ENCODE measurements at regions not wholly inside any gene's neighbourhood (a gene's known extent, or its start where the extent isn't known, plus 50 kb on each side); places are given as distances from the start of the nearest gene placed in this dataset.

DNA sequence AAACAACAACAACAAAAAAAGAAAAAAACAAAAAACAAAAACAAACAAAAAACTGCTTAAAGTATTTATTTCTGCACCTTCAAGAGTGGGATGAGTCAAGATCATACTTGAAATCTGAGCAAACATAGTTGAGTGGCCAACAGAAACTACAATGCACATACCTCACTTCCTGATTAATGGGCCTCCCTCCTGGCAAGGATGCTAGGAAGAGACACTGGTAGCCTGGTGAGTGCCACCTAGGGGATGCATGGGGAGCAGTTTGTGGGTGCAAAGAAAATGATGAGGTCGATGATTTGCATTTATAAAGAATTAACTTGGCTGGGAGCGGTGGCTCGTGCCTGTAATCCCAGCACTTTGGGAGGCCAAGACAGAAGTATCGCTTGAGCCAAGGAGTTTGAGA lies 808.1 kb downstream of the MAFB start:
- TF ChIP-seq, protein P1, sequence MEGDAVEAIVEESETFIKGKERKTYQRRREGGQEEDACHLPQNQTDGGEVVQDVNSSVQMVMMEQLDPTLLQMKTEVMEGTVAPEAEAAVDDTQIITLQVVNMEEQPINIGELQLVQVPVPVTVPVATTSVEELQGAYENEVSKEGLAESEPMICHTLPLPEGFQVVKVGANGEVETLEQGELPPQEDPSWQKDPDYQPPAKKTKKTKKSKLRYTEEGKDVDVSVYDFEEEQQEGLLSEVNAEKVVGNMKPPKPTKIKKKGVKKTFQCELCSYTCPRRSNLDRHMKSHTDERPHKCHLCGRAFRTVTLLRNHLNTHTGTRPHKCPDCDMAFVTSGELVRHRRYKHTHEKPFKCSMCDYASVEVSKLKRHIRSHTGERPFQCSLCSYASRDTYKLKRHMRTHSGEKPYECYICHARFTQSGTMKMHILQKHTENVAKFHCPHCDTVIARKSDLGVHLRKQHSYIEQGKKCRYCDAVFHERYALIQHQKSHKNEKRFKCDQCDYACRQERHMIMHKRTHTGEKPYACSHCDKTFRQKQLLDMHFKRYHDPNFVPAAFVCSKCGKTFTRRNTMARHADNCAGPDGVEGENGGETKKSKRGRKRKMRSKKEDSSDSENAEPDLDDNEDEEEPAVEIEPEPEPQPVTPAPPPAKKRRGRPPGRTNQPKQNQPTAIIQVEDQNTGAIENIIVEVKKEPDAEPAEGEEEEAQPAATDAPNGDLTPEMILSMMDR (IDR thresholded peaks at IDR 0.05) = no peak
- TF ChIP-seq POLR2A (IDR thresholded peaks at IDR 0.05) = no peak

All from ovary (tissue), 3 donors.